ENCODE measurements at regions not wholly inside any gene's neighbourhood (a gene's known extent, or its start where the extent isn't known, plus 50 kb on each side); places are given as distances from the start of the nearest gene placed in this dataset.

GRCh38 chr13:73913751-73914518 is 220.3 kb downstream of the KLF12 start:
- no peaks in the 10 kb centered on the region for H3K27me3 ChIP-seq
- H3K9me3 ChIP-seq (replicated peaks in 1 of 3), result no peaks in the 10 kb centered on the region
- DNase-seq, result no peak
- no peak overlapping the region for H3K27ac ChIP-seq
- H3K4me3 ChIP-seq, result no peak overlapping the region
- peaks cover 0 to 9% of the 10 kb centered on the region in 2 donors for H3K4me1 ChIP-seq (replicated peaks in 1 of 2)
- WGBS, 4 donors, result 60 to 71% (median 67%) methylated on average over 4 of the region's 4 CpGs
- no peak for TF ChIP-seq POLR2A (IDR thresholded peaks at IDR 0.05)
- TF ChIP-seq CTCF (IDR thresholded peaks at IDR 0.05), result no peak
- intact Hi-C loops (cut with DNase I), result no loop called here
- no peaks in the 10 kb centered on the region for H3K36me3 ChIP-seq (replicated peaks in 1 of 2)

- intact Hi-C loops (cut with DNase I), result no loop called here
- no peak for DNase-seq
- no peaks in the 10 kb centered on the region for H3K27me3 ChIP-seq
- no peak overlapping the region for H3K4me3 ChIP-seq
- 64 to 76% (median 71%) methylated on average over 4 of the region's 4 CpGs for WGBS, 4 donors
- H3K4me1 ChIP-seq (replicated peaks in 1 of 2), result peaks cover 0 to 9% of the 10 kb centered on the region in 2 donors
- no peak for TF ChIP-seq CTCF (IDR thresholded peaks at IDR 0.05)
- no peak for TF ChIP-seq POLR2A (IDR thresholded peaks at IDR 0.05)
- H3K9me3 ChIP-seq (replicated peaks in 1 of 3), result no peaks in the 10 kb centered on the region
- no peaks in the 10 kb centered on the region for H3K36me3 ChIP-seq (replicated peaks in 1 of 2)
- H3K27ac ChIP-seq, result no peak overlapping the region
Observed at GRCh38 chr13:73913079-73913740, 221.0 kb downstream of the KLF12 start.

GRCh38 chr13:73911361-73911760 is 222.8 kb downstream of the KLF12 start:
- DNase-seq, result no peak
- intact Hi-C loops (cut with DNase I), result no loop called here
- Histone ChIP-seq H3K27ac (no peak overlapping the region), H3K36me3 (replicated peaks in 1 of 2) (no peaks in the 10 kb centered on the region), H3K9me3 (replicated peaks in 1 of 3) (no peaks in the 10 kb centered on the region), H3K4me1 (replicated peaks in 1 of 2) (peaks cover 0 to 9% of the 10 kb centered on the region in 2 donors), H3K27me3 (no peaks in the 10 kb centered on the region), H3K4me3 (no peak overlapping the region)
- TF ChIP-seq POLR2A (IDR thresholded peaks at IDR 0.05) (no peak), CTCF (IDR thresholded peaks at IDR 0.05) (no peak)

- H3K27ac ChIP-seq, result no peak overlapping the region
- peaks cover 0 to 9% of the 10 kb centered on the region in 2 donors for H3K4me1 ChIP-seq (replicated peaks in 1 of 2)
- no peak overlapping the region for H3K4me3 ChIP-seq
- TF ChIP-seq POLR2A (IDR thresholded peaks at IDR 0.05), result no peak
- intact Hi-C loops (cut with DNase I), result no loop called here
- H3K9me3 ChIP-seq (replicated peaks in 1 of 3), result no peaks in the 10 kb centered on the region
- no peaks in the 10 kb centered on the region for H3K27me3 ChIP-seq
- no peak for DNase-seq
- H3K36me3 ChIP-seq (replicated peaks in 1 of 2), result no peaks in the 10 kb centered on the region
Observed at GRCh38 chr13:73910733-73911132, 223.5 kb downstream of the KLF12 start.

- H3K27me3 ChIP-seq, result no peaks in the 10 kb centered on the region
- TF ChIP-seq POLR2A (IDR thresholded peaks at IDR 0.05), result no peak
- TF ChIP-seq CTCF (IDR thresholded peaks at IDR 0.05), result no peak
- H3K36me3 ChIP-seq (replicated peaks in 1 of 2), result no peaks in the 10 kb centered on the region
- WGBS, 4 donors, result 84 to 96% (median 91%) methylated on average over 5 of the region's 5 CpGs
- no peak for DNase-seq
- H3K4me3 ChIP-seq, result no peak overlapping the region
- peaks cover 0 to 6% of the 10 kb centered on the region in 2 donors for H3K4me1 ChIP-seq (replicated peaks in 1 of 2)
- no peak overlapping the region for H3K27ac ChIP-seq
- intact Hi-C loops (cut with DNase I), result no loop called here
- no peaks in the 10 kb centered on the region for H3K9me3 ChIP-seq (replicated peaks in 1 of 3)
Observed at GRCh38 chr13:73908809-73909208, 225.4 kb downstream of the KLF12 start.
